MM.1S (cell line): ENCODE measurements at regions not wholly inside any gene's neighbourhood (a gene's known extent, or its start where the extent isn't known, plus 50 kb on each side); places are given as distances from the start of the nearest gene placed in this dataset.

ENCODE experiments used
- DNase-seq: peaks from one replicate; pipeline ENCODE4 v3.0.0-alpha.2; 2015
- H2AFZ ChIP-seq: fragments of 300-600 bp; sonication (generic); 2 replicates; pipeline ENCODE4 v1.6.0; 2016; ENCODE audit warnings: antibody characterized with exemption, low read length
- H3F3A ChIP-seq: fragments of 300-600 bp; sonication (generic); 2 replicates; pipeline ENCODE4 v1.6.1; 2016; ENCODE audit warnings: mild to moderate bottlenecking, antibody characterized with exemption, low read length, moderate library complexity, mixed read lengths; ENCODE audit not compliant: insufficient read depth
- H3K27ac ChIP-seq: fragments of 300-600 bp; sonication (generic); 2 replicates; pipeline ENCODE4 v1.5.1; 2016; ENCODE audit warnings: mild to moderate bottlenecking, low read length
- H3K27me3 ChIP-seq: fragments of 300-600 bp; sonication (generic); replicated peaks from 2 replicates; pipeline ENCODE4 v1.6.0; 2016; ENCODE audit warnings: low read length; ENCODE audit not compliant: insufficient read depth
- H3K36me3 ChIP-seq: fragments of 300-600 bp; sonication (generic); replicated peaks from 2 replicates; pipeline ENCODE4 v1.6.1; 2016; ENCODE audit warnings: mild to moderate bottlenecking, low read length, mixed read lengths; ENCODE audit not compliant: insufficient read depth
- H3K4me1 ChIP-seq: fragments of 300-600 bp; sonication (generic); 2 replicates; pipeline ENCODE4 v1.6.1; 2016; ENCODE audit warnings: low read length, mixed read lengths
- H3K4me2 ChIP-seq: fragments of 300-600 bp; sonication (generic); 2 replicates; pipeline ENCODE4 v1.6.0; 2016; ENCODE audit warnings: low read depth, low read length
- H3K4me3 ChIP-seq: fragments of 300-600 bp; sonication (generic); 2 replicates; pipeline ENCODE4 v1.5.1; 2016; ENCODE audit warnings: low read length, mixed read lengths
- H3K79me2 ChIP-seq: fragments of 300-600 bp; sonication (generic); 2 replicates; pipeline ENCODE4 v1.6.1; 2016; ENCODE audit warnings: mixed run types, low read length, mixed read lengths
- H3K9ac ChIP-seq: fragments of 300-600 bp; sonication (generic); 2 replicates; pipeline ENCODE4 v1.6.1; 2016; ENCODE audit warnings: low read length, mixed read lengths
- H3K9me2 ChIP-seq: fragments of 300-600 bp; sonication (generic); replicated peaks from 2 replicates; pipeline ENCODE4 v1.6.1; 2016; ENCODE audit warnings: mild to moderate bottlenecking, low read length, mixed read lengths; ENCODE audit not compliant: insufficient read depth
- H3K9me3 ChIP-seq: fragments of 300-600 bp; sonication (generic); replicated peaks from 2 replicates; pipeline ENCODE4 v1.6.1; 2016; ENCODE audit warnings: mild to moderate bottlenecking, low read length, mixed read lengths; ENCODE audit not compliant: insufficient read depth
- H4K20me1 ChIP-seq: fragments of 300-600 bp; sonication (generic); 2 replicates; pipeline ENCODE4 v1.6.1; 2016; ENCODE audit warnings: mild to moderate bottlenecking, low read length, moderate library complexity, mixed read lengths; ENCODE audit not compliant: insufficient read depth
- EZH2 ChIP-seq: fragments of 300-600 bp; sonication (generic); optimal IDR thresholded peaks from 2 replicates; pipeline ENCODE3; 2017; ENCODE audit warnings: low read depth, mild to moderate bottlenecking, antibody characterized with exemption, low read length, mixed read lengths
- EZH2phosphoT487 ChIP-seq: fragments of 300-600 bp; sonication (generic); IDR thresholded peaks from 2 replicates; pipeline ENCODE4 v1.6.1; 2018; ENCODE audit warnings: antibody characterized with exemption, low read length
- TF ChIP-seq, protein P1 (sequence below): fragments of 300-600 bp; sonication (generic); IDR thresholded peaks from 2 replicates; pipeline ENCODE4 v1.5.1; 2016; ENCODE audit warnings: antibody characterized with exemption, low read length, mixed read lengths

DNA sequence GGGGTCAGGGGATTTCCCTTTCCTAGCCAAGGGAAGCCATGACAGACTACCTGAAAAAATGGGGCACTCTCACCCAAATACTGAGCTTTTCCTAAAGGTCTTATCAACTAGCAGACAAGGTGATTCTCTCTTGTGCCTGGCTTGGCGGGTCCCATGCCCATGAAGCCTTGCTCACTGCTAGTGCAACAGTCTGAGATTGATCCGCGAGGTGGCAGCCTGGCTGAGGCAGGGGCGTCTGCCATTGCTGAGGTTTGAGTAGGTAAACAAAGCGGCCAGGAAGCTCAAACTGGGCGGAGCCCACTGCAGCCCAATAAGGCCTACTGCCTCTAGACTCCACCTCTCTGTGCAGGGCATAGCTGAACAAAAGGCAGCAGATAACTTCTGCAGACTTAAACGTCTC, 152.6 kb upstream of the PMFBP1 start:
- Histone ChIP-seq H3K4me2 (no peak overlapping the region), H3K9ac (no peak overlapping the region), H3F3A (no peaks in the 10 kb centered on the region), H4K20me1 (no peaks in the 10 kb centered on the region), H3K36me3 (no peaks in the 10 kb centered on the region), H2AFZ (no peak overlapping the region), H3K4me1 (no peaks in the 10 kb centered on the region), H3K9me3 (no peaks in the 10 kb centered on the region), H3K9me2 (no peaks in the 10 kb centered on the region), H3K27me3 (no peaks in the 10 kb centered on the region), H3K27ac (no peak overlapping the region), H3K4me3 (no peak overlapping the region), H3K79me2 (no peaks in the 10 kb centered on the region)
- TF ChIP-seq EZH2phosphoT487 (no peak), EZH2 (no peak)
- TF ChIP-seq, protein P1, sequence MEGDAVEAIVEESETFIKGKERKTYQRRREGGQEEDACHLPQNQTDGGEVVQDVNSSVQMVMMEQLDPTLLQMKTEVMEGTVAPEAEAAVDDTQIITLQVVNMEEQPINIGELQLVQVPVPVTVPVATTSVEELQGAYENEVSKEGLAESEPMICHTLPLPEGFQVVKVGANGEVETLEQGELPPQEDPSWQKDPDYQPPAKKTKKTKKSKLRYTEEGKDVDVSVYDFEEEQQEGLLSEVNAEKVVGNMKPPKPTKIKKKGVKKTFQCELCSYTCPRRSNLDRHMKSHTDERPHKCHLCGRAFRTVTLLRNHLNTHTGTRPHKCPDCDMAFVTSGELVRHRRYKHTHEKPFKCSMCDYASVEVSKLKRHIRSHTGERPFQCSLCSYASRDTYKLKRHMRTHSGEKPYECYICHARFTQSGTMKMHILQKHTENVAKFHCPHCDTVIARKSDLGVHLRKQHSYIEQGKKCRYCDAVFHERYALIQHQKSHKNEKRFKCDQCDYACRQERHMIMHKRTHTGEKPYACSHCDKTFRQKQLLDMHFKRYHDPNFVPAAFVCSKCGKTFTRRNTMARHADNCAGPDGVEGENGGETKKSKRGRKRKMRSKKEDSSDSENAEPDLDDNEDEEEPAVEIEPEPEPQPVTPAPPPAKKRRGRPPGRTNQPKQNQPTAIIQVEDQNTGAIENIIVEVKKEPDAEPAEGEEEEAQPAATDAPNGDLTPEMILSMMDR, result no peak
- no peak for DNase-seq

DNA sequence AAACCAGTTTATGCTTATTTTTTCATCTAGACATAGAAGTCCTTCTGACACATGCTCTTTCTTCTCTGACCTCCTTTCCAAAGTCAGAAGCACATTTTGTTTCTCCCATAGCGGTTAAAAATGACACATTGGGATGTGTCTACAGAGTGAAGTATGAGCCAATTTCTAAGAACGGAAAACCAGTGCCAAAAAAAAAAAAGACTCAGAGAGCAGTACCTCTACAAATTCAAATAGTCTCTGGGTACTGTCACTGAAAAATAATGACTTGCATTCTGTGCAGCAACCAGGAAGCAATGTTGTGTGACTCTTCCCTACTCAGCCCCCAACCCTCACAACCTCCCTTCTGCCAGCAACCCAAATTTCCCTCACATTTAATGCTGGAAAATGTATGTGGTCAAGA, 145.5 kb upstream of the PMFBP1 start:
- H3F3A ChIP-seq, result no peaks in the 10 kb centered on the region
- H3K9ac ChIP-seq, result no peak overlapping the region
- H3K27ac ChIP-seq, result no peak overlapping the region
- no peaks in the 10 kb centered on the region for H3K27me3 ChIP-seq
- no peaks in the 10 kb centered on the region for H3K36me3 ChIP-seq
- DNase-seq, result no peak
- H3K4me2 ChIP-seq, result no peak overlapping the region
- H2AFZ ChIP-seq, result no peak overlapping the region
- H3K4me1 ChIP-seq, result no peaks in the 10 kb centered on the region
- H3K4me3 ChIP-seq, result no peak overlapping the region
- H3K9me2 ChIP-seq, result no peaks in the 10 kb centered on the region
- TF ChIP-seq, protein P1, result no peak
- TF ChIP-seq EZH2phosphoT487, result no peak
- TF ChIP-seq EZH2, result no peak
- H4K20me1 ChIP-seq, result no peaks in the 10 kb centered on the region
- H3K9me3 ChIP-seq, result no peaks in the 10 kb centered on the region
- H3K79me2 ChIP-seq, result no peaks in the 10 kb centered on the region

DNA sequence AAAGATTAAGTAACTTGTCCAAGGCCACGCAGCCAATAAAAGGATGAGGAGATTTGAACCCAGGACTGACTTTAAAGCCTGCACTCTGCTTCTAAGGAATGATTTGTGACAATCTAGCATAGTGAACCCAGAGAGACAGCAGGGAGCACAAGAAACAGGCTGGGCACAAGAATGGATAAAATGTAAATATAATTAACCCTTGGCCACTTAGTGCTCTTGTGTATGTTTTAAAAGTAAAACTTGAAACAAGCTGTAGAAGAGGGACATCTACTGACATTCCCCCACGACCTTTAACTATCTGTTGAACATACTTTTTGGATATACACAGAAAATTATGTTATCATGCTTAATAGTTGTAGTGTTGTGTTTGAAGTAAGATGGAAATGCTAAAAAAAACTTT, 141.9 kb upstream of the PMFBP1 start:
- TF ChIP-seq EZH2 (no peak), EZH2phosphoT487 (no peak)
- TF ChIP-seq, protein P1, result no peak
- Histone ChIP-seq H3K79me2 (no peaks in the 10 kb centered on the region), H3K9ac (no peak overlapping the region), H4K20me1 (no peaks in the 10 kb centered on the region), H3K27ac (no peak overlapping the region), H3K9me3 (no peaks in the 10 kb centered on the region), H3K4me2 (no peak overlapping the region), H3K4me1 (no peaks in the 10 kb centered on the region), H3K9me2 (no peaks in the 10 kb centered on the region), H3K27me3 (no peaks in the 10 kb centered on the region), H3F3A (no peaks in the 10 kb centered on the region), H2AFZ (no peak overlapping the region), H3K36me3 (no peaks in the 10 kb centered on the region), H3K4me3 (no peak overlapping the region)
- no peak for DNase-seq
